Sigmoid colon (tissue), 4 donors: ENCODE measurements at regions not wholly inside any gene's neighbourhood (a gene's known extent, or its start where the extent isn't known, plus 50 kb on each side); places are given as distances from the start of the nearest gene placed in this dataset.

Experiments used
- CTCF ChIP-seq, 4 experiments: fragments of 450-650 bp in 3 of 4; fragments of 200-600 bp in 1 of 4; IDR thresholded peaks; one replicate each; pipeline ENCODE4 v1.5.1; 2016 to 2019; ENCODE audit warnings: antibody characterized with exemption in 4 of 4, mild to moderate bottlenecking in 3 of 4, moderate library complexity in 2 of 4
- POLR2A ChIP-seq, 2 donors: fragments of 450-650 bp; IDR thresholded peaks; one replicate each; pipeline ENCODE4 v1.6.1; 2016; ENCODE audit warnings: antibody characterized with exemption in 2 of 2, mild to moderate bottlenecking in 2 of 2, moderate library complexity in 2 of 2
- POLR2AphosphoS5 ChIP-seq, 4 donors: sonication (generic); formaldehyde crosslinking; IDR thresholded peaks; one replicate each; pipeline ENCODE4 v1.6.1; 2017; ENCODE audit warnings: antibody characterized with exemption in 4 of 4

- no peak for TF ChIP-seq CTCF (IDR thresholded peaks at IDR 0.05)
- TF ChIP-seq POLR2AphosphoS5 (IDR thresholded peaks at IDR 0.05) = no peak
- no peak for TF ChIP-seq POLR2A (IDR thresholded peaks at IDR 0.05)
These were observed 258.4 kb downstream of the BCL11A start for GRCh38 chr2:60294901-60295635.
